HG02884 (cell line): ENCODE measurements at regions not wholly inside any gene's neighbourhood (a gene's known extent, or its start where the extent isn't known, plus 50 kb on each side); places are given as distances from the start of the nearest gene placed in this dataset.

Experiments
- ATAC-seq: cut with Tn5 transposase; IDR thresholded peaks from one replicate; pipeline ENCODE4 v1.9.1; 2021; ENCODE audit warnings: mild to moderate bottlenecking, moderate library complexity; ENCODE audit not compliant: unreplicated experiment

DNA sequence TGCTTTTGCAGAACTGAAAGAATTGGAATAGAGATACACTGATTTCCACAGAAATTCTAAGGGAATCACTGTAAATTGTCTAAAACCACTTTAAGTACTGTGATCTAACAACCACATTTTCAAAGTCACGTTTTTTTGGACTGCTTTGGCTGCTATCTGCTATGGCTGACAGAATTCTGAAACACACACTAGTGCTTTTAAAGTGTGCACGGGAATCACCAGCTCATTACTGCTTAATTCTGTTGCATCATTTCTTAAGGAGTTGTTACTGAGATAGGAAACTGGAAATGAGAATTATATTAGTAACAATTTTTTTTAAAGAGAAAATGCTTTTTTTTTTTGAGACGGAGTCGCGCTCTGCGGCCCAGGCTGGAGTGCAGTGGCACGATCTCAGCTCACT, 716.5 kb upstream of the NRSN1 start:
- ATAC-seq: no peak

DNA sequence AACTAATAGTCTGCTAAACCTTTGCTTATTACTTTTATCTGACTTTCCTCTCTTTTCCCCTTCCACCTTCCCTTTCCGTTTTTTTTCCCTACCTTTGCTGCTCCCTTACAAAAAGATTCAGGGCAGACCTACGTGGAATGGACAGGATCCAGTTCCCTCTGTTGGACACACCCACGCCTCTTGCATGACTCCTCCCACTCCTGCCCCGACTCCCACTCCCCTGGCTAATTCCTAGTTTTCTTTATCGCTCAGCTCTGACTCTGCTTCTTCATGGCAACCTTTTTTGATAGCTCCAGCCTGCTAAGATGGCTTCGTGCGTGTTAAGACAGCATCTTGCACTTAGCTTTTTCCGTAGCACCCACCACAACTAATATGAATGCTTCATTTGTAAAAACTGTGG, 715.6 kb upstream of the NRSN1 start:
- ATAC-seq: no peak

DNA sequence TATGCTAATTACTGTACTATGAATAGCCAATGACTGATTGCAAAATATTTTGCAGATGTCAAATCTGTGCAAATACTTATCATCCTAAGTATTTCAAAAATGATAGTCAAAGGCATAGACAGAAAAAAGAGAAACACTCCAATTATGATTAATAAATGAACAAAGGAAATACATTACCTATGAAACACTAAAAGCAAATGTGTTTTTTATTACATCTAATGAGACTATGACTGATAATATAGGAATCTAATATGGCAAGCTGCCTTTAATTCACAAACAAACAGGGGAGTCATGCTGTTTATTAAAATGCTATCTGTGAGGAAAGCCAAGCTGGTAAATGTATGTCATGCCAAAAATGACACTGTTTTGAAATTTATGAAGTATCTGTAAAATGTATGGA, 713.2 kb upstream of the NRSN1 start:
- no peak for ATAC-seq

DNA sequence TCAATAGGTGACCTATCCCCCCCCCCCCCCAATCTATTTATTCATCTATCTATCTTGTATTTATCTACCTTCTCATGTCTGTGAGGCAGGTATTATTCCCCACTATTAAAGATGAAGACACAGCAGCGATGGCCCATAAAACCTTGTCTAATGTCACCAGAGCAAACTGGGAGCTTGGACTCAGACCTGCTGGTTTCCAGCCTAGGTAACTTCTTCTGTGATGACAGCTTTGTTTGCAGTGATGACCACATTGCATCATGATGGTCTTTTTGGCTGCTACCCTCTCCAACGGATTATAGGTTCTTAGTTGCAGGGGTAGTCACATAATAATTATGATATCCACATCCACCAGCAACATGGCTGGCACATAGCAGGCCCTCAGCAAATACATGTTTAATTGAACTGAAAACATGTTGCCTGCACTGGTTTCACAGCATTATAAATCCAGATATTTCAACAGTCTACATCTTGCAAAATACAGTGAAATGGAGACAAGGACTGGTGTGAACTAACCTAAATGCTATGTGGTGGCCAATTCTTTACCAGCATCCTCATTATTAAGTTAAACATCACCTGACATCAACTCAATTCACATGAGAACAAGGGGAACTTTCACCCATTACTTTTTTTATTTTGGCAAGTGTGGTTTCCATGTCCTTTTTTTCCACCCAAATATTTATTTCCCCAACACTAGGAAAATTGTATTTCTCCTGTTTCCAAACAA, 712.5 kb upstream of the NRSN1 start:
- no peak for ATAC-seq

DNA sequence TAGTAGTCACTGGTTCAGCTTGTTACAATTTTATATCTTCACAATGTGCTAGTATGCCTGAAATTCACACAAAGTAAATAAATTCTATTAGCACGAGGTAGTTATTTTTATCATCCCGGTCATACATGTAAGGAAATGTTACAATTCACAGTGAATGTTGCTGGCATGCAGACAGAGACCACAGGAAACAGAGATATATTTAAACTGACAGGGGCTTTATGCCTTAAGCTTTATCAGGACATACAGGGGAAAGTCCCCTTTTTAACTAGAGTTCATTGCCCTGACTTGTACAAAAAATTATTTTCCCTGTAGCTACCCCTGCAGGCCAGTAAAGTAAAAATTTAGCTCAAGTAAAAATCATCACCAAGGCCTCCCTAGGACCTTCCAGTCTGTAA, 712.0 kb upstream of the NRSN1 start:
- ATAC-seq: no peak

DNA sequence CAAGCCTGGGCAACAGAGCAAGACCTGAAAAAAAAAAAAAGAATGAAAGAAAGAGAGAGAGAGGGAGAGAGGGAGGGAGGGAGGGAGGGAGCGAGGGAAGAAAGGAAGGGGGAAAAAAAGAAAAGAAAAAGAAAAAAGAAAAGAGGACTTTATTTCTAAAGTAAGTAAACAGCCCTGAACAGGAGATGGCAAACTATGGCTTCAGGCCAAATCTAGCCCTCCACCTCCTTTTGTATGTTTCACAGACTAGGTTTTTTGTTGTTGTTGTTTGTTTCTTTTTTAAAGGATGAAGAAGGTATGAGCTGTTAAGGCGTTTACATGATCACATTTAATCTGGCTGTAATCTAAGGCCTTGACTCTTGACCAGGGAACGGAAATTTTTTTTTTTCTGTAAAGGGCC, 711.1 kb upstream of the NRSN1 start:
- no peak for ATAC-seq

DNA sequence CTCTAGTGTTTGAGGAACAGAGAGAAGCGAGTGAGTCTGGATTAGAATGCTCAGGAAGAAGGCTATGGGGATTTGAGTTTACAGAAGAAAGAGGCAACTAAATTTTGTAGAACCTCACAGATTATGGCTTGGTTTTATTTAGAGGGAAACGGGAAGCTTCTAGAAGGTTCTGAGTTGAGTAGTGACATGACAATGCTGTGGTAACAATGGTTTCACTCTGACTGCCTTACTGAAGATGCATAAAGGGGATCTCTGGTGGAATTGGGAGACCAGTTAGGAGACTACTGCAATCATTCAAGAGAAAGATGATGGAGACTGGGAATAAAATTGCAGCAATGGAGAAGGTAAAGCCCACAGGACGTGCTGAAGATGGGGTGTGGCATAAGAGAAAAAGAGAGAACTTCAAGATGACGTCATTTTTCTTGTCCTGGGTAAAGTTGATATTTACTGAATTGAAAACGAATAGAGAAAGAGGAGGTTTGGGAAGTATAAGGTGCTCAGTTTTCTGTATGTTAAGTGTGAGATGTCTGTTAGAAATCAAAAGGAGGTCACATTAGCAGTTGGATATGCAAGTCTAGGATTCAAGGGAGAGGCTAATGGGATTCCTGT, 710.1 kb upstream of the NRSN1 start:
- ATAC-seq: no peak

DNA sequence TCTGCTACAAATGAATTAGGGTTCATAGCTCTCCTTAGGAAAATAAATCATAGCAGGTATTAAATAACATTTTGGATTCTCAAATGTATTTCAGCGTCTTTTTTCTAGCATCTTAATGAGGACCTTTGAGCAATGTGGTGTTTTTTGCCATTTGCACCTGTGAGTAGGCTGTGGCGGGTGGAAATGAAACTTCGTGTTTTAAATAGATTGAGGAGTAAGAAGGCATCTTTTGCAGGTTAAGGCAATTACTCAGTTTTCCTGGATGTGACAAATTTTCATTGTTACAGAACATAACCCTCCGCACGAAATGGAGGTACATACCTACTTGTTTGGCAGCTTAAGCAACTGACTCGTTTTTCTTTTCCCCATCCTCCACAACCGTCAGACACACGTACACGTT, 708.9 kb upstream of the NRSN1 start:
- no peak for ATAC-seq

DNA sequence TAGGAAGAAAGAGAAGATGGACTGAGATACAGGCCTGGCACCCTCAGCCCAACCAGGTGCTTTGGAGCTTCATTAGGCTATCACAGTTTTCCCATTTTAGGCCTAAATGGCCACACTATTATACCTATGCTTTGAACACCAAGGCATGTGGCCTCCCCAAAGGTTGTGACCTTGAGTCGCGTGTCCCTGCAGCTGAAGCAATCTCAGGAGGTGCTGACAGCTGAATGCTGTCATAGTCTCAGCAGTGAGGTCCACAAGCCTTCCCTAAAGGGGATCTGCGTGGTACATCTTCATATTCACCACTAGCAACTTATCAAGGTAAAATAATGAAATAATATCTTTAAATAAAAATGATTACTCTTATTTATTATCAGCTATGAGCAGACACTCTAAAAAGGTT, 707.9 kb upstream of the NRSN1 start:
- ATAC-seq: no peak

DNA sequence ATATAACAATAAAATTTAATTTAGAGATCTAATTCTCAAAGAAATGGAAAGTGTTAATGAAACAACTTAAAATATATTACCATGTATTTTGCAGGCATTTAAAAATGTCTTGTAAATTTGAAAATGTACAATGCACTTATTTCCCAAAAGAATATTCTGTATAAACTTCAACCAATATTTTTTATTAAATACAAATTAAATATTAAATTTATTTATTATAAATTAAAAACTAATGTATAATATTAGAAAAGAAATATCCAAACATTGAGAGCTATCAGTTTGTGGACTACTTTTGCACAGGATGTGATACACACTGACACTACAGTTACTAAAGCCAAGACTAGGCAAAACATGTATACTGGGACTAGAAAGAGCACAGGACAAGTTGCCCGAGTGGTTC, 707.0 kb upstream of the NRSN1 start:
- no peak for ATAC-seq

DNA sequence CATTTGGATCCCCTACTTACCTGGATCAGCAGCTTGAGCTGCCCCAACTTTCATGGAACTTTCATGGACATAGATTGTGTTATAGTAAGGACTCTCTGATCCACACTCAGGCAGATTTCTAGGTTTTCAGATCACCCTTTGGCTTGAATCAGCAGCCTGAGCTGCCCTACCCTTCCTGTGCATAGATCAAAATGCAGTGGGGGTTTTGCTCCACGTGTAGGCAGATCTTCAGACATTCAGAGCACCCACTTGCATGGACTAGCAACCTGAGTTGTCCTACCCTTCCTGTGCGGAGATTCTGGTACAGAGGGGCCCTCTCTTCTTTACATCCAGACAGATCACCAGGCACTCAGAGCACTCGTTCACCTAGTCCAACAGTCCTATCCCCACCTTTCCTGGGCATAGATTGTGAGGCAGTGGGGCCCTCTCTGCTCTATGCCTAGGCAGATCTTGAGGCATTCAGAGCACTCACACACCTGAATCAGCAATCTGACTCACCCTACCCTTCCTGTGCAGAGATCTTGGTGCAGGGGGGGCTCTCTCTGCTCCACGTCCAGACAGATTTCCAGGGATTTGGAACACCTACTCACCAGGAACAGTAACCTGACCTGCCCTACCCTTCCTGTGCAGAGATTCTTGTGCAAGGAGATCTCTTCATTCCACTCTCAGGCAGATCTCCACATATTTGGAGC, 705.2 kb upstream of the NRSN1 start:
- ATAC-seq: no peak

DNA sequence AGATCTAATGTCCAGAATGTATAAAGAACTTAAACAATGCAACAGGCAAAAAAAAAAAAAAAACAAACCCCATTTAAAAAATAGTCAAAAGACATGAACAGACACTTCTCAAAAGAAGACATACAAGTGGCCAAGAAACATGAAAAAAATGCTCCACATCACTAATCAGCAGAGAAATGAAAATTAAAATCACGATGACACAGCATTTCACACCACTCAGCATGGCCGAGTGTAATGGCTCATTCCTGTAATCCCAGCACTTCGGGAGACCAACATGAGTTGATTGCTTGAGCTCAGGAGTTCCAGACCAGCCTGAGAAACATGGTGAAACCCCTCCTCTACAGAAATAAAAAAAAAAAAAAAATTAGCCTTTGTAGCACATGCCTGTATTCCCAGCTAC, 701.4 kb upstream of the NRSN1 start:
- ATAC-seq: no peak

DNA sequence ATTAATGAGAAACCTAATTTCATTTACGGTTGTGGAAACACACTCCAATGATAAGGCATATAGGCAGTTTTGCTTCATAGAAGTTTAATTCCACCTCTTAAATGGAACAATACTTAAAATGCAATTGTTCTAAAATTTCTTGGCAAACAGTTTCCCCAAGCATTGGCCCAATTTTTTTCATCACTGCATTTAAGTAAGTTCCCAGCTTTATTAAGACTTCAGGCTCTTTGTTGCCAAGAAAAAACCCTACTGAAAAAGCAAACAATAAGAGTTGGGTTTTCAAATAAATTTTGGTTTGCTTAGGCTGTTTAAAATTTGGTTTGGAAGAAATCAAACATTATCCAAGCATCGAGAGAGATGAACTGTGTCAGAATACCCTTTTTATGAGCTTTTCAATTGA, 690.9 kb upstream of the NRSN1 start:
- no peak for ATAC-seq

DNA sequence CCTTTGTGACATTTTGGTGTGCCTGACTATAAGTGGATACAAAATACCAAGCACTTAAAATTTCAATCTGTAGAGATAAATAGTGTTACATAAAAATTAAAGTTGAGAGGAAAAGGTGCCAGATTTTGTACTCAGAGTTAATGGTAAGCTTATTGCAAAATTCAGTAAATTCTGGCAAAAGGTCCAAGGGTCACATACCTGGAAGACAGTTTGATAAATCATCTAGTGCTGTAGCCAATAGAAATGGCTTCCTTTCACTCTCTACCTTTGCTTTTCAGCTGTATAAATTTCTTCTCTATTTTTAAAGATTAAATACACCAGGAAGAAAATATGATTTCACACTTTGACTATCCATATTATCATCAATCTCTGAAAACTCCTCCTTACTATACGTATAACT, 690.2 kb upstream of the NRSN1 start:
- ATAC-seq: no peak

DNA sequence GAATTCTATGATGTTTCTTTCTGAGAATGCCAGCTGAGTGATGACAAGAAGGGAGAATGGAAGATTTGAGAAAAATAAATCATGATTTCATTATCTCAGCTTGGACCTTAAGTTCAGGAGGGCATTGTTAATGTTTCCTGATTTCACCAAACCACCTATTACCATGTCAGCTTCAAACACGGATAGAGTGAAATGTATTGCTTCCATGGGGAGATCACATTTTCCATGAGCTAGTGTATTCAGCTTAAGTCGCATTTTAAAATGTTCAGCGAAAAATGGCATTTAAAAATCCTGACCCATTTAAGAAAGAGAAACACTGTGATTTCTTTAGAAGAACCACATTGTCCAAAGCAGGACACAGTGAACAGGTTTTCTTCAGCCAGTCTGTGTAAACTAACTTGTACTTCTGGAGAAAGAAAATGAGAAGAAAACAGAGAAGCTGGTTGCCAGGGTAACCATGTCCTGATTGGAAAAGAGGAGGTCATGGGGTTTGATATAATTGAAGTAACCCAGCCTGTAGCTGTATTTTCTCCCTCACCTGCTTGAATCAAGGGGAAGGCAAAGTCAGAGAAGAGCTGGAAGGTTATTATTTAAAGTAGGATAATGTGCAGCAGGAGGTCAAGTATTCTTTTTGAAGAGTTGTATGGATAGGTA, 684.1 kb upstream of the NRSN1 start:
- no peak for ATAC-seq

DNA sequence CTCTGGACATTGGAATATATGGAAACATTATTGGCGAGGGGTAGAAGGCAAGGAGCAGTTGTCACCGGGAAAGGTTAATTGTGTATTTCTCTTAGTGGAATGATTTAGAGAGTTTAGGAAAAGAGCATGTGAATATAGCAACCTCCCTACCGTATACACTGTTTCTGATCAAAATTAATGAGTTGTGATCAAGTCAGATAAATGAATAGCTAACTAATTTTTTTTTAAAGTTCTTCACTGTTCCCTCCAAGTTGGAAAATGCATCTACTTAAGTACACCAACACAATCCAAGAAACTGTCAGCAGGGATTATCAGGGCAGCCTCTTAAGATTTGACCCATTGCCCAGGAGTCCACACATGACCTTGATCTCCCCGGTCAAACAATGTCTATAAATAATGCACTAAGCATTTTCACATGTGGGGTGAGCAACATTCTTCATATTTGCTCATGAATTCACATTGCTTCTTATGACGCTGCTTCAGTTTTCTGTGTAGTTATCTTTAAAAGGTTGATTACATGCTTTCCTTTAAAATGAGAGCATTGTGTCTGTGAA, 680.8 kb upstream of the NRSN1 start:
- ATAC-seq: no peak

DNA sequence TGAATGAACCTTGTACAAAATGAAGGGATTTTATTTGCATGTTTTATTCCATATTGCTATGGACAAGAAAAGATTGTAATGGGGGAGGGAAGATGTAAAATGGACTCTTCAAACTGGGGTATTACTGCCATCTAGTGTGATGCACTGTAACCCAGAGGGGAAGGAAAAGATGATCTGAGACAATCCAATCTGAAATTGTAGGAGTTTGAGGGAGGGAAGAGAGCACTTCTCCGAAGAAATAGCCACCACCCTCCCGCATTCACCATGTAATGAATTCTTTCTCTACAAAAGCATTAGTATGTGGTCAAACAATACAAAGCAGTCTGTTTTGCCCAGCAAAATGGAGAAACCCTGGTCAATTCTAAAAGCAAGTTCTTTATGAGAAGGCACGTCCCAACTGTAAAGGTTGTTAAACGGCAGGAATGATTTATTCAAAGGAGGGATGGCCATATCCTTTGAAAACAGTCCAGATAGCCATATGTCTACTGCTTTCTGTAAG, 679.5 kb upstream of the NRSN1 start:
- ATAC-seq: no peak

DNA sequence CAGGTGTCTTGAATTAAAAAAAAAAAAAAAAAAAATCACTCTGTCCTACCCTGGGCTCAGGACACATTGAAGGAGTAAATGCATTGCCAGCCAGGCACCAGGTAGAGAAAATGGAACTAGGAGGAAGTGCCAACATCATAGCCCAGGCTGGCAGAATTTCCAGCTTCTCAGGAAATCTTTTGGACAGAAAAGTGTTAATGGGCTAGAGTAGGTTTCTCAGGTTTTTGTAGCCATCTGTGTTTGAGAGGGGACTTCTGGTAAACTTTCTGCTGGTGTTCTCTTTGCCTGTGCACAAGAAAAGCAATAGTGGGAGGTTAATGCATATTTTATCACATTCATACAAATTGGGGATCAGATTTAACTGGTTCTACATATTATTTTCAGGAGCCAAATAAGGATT, 678.3 kb upstream of the NRSN1 start:
- no peak for ATAC-seq

DNA sequence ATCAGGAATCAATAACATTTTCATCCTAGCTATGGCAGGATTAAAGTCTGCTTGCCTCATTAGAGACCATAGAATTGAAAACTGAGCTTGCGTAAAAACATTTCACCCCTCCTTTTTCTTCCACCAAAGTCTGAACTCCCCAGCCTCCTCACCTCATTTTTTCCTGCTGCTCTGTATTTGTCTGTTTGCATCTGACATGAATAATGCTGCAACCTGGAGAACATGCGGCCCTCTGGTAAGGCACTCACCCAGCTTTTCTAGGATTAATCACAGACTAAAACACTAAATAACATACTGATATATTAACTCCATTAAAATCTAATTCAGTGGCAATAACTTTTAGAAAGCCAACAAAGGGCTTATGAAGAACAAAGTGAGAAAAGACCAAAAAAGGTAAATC, 677.7 kb upstream of the NRSN1 start:
- no peak for ATAC-seq

DNA sequence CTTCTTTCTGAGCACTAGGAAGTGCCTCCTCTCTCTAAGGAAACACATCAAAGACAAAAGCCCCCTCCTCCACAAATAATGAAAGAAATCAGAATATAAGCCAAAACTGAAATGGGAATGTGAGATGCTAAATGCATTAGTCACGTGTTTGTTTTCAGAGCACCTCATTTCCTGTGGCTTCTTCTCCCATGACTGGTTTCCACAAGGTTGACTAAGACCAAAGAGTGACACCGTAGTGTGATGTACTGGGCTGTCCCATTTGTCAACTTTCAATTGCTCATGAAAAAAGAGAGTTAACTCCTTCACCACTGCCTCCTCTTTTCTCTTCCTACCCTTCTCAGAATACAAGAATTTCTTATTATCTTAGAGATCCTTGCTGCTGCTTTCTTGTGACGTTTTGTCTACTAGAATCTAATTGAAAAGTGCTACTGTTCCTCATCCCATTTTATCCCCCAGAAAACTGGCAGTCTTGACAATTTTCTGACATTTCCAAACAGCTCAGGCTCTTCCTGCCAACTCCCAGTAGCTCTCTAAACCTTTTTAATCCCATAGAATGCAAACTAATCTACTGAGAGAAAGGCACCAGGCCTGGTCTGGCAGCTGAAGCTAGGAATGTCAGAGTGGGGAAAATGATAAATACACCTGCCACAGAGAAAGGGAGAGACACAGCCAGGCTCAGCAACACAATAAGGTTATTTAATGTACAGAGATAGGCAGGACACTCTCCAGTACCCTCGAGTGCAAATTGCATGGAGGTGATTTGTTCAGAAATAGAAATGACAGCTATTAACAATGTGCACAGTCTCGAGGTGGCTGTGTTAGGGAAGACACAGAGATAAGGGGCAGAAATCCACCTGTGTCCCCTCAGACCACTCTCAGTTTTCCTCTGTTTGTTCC, 671.7 kb upstream of the NRSN1 start:
- no peak for ATAC-seq
